NCI-H2227 (cell line): ENCODE measurements at regions not wholly inside any gene's neighbourhood (a gene's known extent, or its start where the extent isn't known, plus 50 kb on each side); places are given as distances from the start of the nearest gene placed in this dataset.
A peak's percentile ranks its signal among the peaks of the same experiment; 100 is the strongest.

Experiments used
- DNase-seq: peaks from one replicate; lab custom pipeline; 2025; ENCODE audit not compliant: unreplicated experiment; lab: John Stamatoyannopoulos, UW

DNA sequence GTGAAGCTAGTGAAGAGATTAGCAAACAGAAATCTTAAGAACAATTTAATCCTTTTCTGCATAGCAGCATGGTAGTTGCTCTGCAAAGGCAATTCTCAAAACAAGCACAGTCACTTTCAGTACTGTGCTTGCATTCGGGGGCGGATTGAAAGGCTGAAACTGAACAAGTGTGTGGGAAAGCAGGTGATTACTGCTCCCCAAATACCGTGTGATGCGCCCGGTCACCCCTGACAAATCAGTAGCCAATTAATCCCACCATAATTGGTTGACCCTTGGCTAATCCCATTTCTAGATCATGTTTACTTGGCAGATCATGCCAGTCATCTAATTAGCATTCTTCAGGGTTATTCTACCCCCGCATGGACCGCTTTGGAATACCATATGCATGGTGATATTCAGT is 76.5 kb upstream of the ADRB1 start:
- DNase-seq: no peak

DNA sequence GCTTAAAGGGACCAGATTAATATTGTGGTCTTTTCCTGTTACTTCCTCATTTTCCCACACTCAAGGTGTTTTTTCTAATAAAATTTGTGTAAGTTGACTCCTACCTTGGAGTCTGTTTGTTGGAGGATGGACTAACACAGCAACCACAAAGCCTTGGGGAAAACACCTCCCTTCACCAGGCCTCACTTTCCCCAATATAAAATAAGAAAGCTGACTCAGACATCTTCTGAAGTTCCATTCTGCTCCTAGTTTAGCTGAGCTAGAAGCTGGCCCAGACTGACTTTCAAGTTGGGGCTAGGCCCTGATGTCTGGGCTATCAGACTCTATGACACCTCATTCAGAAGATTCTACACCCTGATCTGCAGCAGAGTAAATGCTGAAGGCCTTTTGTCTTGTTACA is 73.0 kb upstream of the ADRB1 start:
- DNase-seq: no peak

DNA sequence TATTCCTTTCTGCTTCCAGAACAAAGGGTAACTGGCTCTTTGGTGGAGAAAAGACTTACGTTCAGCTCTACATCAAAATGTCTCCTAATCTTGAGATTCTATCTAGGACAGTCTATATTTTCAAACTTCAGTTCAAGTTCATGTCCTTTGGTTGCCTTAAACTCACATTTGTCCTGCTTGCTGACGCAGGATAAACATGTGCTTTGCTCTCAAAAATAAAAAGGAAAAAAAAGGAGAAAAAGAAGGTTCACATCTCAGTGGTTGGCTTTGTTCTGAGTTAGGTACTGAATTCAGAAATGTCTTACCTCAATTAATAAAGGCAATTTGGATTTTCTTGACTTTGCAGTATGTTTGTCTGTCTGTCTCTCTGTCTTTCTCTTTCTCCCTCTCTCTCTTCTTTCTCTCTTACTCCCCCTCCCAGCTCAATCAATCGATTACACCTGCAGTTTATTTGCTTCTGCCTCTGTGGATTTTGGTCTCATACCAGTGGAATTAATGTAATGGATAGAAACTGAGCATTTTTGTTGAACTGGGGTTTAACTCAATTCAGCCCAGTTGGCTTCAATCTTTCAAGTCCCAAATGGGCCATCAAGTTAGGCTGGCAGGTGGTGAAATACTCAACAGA is 72.2 kb upstream of the ADRB1 start:
- DNase-seq: no peak

GRCh38 chr10:113977174-113977573 is 66.5 kb upstream of the ADRB1 start:
- no peak for DNase-seq

DNA sequence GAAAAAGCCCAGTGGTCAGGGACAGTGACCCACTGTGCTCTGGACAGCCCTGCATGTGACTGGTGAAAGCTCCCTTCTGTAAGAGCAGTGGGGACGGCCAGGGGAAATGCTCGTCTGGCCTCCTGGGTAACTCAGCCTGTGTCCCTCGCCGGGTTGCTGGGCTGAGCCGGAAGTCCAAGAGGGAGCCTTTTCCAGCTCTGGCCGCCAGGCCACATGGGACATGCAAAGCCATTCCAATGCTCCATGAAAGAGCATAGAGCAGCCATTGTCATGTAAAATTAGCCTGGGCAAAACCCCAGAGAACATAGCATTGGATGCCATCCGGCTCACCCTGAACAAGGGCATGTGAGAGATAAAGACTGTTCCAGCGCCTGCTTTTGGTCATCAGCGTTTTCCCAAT is 64.9 kb upstream of the ADRB1 start:
- no peak for DNase-seq

- no peak for DNase-seq
These were observed 64.3 kb upstream of the ADRB1 start for GRCh38 chr10:113979409-113979808.

DNA sequence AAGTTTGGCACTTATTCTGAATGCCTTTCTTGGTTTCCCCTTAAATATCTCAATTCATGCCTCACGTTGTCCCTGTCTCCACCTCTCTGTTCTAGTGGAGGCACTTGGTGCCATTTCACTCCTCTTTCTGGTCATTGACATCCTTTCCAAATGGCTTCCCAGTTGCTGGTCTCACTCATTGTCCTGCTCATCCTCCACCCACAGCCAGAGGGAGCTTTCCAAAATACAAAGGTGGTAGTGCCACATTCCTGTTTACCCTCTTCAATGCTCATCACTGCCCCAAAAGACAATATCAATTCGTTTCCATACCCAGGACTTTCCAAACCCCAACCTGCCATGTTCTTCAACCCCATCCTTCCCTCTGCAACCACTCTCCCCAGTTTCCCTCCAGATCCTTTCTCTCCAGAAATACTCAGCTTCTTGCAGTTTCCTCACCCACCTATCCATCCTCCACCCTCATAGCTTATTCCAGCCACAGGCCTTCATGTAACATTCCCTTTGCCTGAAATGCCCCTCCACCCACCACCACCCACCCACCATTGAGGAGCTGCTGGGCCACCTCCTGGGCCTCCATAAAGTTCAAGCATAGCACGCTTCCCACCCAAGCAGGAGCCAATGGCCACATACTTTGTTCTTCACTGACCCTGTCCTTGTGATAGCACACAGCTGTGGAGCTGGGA is 63.1 kb upstream of the ADRB1 start:
- DNase-seq: no peak

DNA sequence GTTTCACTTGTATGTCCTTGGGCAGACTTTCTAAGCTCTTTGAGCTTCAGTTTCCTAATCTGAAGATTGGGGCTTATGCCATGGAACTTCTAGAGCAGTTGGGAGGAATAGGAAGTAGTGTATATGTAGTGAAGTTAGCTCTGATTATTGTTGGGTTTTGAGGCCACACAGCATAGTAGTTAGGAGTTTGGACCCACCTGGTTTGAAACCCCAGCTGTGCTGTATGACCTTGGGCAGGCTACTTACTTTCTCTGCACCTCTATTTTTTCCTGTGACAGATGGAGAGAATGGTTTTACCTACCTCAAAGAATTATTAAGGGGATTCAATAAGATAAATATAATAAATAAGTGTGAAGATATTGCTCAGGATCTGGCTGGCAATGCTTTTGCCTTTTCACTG is 61.4 kb upstream of the ADRB1 start:
- no peak for DNase-seq

GRCh38 chr10:113982769-113983168 is 60.9 kb upstream of the ADRB1 start:
- DNase-seq: no peak

GRCh38 chr10:113983552-113983951 is 60.1 kb upstream of the ADRB1 start:
- no peak for DNase-seq

- DNase-seq: peak; percentile 87
These were observed 58.3 kb upstream of the ADRB1 start for GRCh38 chr10:113985297-113985844.

GRCh38 chr10:113986316-113986715 is 57.4 kb upstream of the ADRB1 start:
- DNase-seq: no peak

DNA sequence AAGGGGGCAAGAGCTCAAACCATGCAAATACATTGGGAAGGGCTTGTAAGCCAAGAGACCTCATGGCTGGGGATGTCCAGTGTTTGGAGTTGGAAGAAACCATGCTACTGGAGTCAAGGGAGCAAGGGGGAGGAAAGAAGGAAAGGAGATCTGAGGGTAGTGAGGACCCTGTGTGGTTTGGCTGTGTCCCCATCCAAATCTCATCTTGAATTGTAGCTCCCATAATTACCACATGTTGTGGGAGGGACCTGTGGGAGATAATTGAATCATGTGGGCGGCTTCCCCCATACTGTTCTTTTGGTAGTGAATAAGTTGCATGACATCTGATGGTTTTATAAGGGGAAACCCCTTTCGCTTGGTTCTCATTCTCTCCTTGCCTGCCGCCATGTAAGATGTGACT is 56.5 kb upstream of the ADRB1 start:
- no peak for DNase-seq

GRCh38 chr10:113987805-113988204 is 55.9 kb upstream of the ADRB1 start:
- no peak for DNase-seq

DNA sequence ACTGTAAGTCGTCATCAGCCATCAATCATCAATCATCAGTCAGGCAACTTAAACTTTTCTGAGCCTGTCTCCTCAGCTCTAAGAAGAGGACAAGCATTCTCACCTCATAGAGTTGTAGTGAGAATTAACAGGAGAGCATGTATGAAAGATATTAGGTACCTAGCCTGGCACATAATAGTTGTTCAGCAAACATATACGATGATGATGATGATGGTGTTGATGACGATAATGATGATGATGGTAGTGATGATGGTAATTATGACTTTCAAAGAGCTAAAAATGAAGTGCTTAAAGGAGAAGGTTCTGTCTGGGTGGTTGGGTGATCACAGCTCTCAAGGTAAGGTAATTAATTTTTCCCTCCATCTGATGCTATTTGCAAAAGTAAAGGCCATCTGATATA is 55.1 kb upstream of the ADRB1 start:
- DNase-seq: no peak

- DNase-seq: no peak
These were observed 52.4 kb upstream of the ADRB1 start for GRCh38 chr10:113991091-113991860.

DNA sequence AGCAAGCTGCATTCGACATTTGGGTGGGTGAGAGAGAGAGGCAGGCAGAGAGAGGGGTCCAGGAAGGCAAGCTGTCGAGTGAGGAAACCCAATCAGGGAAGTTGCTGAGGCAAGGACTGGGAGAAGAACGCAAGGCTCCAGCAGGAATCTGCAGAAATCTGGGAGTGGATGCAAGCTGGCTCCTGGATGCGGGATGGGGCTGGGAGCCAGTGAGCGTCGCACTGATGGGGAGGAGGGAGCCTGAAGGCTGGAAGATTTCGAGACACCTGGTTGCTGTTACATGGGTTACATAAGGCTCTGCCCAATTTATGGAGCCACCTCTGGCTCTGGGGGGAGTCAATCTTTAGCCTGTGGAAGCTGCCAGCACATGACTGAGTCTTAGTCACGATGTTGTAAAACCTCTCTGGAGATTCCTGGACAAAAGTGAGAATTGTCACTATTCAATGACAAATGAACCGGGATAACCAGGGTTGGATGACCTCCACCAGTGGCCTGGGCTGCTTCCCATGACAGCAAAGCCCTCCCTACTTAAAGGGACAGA is 51.1 kb upstream of the ADRB1 start:
- no peak for DNase-seq

DNA sequence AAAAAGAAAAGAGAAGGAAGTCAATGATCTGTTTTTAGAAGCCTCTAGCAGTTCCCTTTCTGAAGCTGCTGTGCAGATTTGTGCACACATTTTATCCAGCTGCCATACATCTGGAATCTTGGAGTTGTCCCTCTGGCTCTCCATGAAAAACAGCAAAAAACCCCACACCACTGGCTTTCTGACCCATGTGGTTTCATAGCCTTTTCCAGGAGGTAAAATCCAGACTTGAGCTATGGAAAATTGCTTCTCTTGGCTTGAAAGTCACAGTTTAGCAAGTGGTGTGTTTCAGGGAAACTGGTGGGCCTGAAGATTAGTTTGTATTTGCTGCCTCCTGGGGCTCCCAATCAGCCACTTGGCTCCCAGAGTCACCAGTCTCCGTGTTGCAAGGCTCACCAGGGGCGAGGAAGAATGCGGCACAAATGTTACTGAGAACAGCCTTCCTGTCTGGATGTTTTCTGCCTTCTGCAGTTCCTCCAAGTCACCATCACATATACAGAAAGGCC is 50.1 kb upstream of the ADRB1 start:
- no peak for DNase-seq
